ENCODE measurements at regions not wholly inside any gene's neighbourhood (a gene's known extent, or its start where the extent isn't known, plus 50 kb on each side); places are given as distances from the start of the nearest gene placed in this dataset.

DNA sequence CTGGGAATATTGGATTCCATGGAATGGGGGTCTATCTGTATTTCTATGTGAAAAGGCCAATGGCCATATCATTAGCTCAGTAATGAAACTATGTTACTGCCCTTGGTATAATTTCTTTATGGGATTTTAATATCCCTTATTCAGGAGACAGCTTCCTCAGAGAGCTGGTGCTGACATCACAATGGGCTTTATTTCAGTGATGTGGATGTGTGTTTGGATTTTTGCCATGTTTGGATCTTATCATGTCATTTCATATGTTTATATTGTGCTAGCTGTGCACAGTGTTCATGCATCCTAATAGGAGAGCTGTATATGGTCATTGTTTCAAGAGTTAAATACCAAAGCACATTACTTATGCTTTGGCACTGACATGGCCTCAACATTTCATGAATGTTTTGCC lies 806.1 kb upstream of the MAP3K7 start:
- ChIA-PET CTCF (ENCODE audit: partially characterized antibody) (no interaction called here), POLR2A (ENCODE audit: partially characterized antibody) (no interaction called here)
- Histone ChIP-seq H3K27me3 (replicated peaks in 1 of 4; ENCODE audit: control insufficient read depth in 3 of 4, extremely low read depth in 1 of 4, insufficient read depth in 3 of 4, low read length in 3 of 4) (no peaks in the 10 kb centered on the region), H3K18ac (ENCODE audit: extremely low read depth, low read length) (no peak overlapping the region), H3K36me3 (ENCODE audit: control insufficient read depth in 2 of 4, insufficient read depth in 4 of 4, low read length in 3 of 4) (no peaks in the 10 kb centered on the region), H3K9me3 (ENCODE audit: insufficient read depth in 2 of 2, low read depth in 1 of 2, low read length in 1 of 2) (no peaks in the 10 kb centered on the region), H2AFZ (ENCODE audit: low read length) (no peak overlapping the region), H3K56ac (replicated peaks; ENCODE audit: insufficient read length, low read depth, low read length) (no peak overlapping the region), H2BK15ac (ENCODE audit: low read length) (no peak overlapping the region), H2AK5ac (ENCODE audit: low read depth, low read length) (no peak overlapping the region), H3K79me2 (ENCODE audit: control insufficient read depth in 1 of 2, insufficient read depth in 2 of 2, low read length in 2 of 2) (no peaks in the 10 kb centered on the region), H3K27ac (ENCODE audit: low read depth, low read length) (no peak overlapping the region), H4K91ac (replicated peaks; ENCODE audit: insufficient read length, low read length) (no peak overlapping the region), H3K23me2 (ENCODE audit: low read depth, low read length) (no peaks in the 10 kb centered on the region), H4K20me1 (replicated peaks in 1 of 2; ENCODE audit: control insufficient read depth in 1 of 2, insufficient read depth in 2 of 2, low read length in 2 of 2) (no peaks in the 10 kb centered on the region), H3K4me3 (ENCODE audit: extremely low read depth in 1 of 4, insufficient read depth in 2 of 4, low read depth in 3 of 4, low read length in 4 of 4) (no peak overlapping the region), H2BK12ac (ENCODE audit: low read depth, low read length) (no peak overlapping the region), H3K9ac (replicated peaks in 1 of 4; ENCODE audit: extremely low read depth in 1 of 4, low read depth in 3 of 4, low read length in 3 of 4) (no peak overlapping the region), H2BK20ac (ENCODE audit: low read length) (no peak overlapping the region), H3K14ac (ENCODE audit: insufficient read length) (no peak overlapping the region), H3K4me1 (replicated peaks in 1 of 4; ENCODE audit: control insufficient read depth in 3 of 4, insufficient read depth in 4 of 4, low read length in 3 of 4) (no peaks in the 10 kb centered on the region), H4K5ac (ENCODE audit: insufficient read length, low read depth, low read length) (no peak overlapping the region), H3K4ac (replicated peaks; ENCODE audit: insufficient read length, low read depth, low read length) (no peak overlapping the region), H4K8ac (ENCODE audit: extremely low read depth, insufficient read depth, low read length) (no peak overlapping the region), H2BK5ac (ENCODE audit: low read depth, low read length) (no peak overlapping the region), H2BK120ac (replicated peaks; ENCODE audit: low read depth, low read length) (no peak overlapping the region), H3K79me1 (ENCODE audit: low read depth, low read length) (no peaks in the 10 kb centered on the region), H3K4me2 (ENCODE audit: insufficient read depth in 1 of 2, low read depth in 2 of 2, low read length in 2 of 2) (no peak overlapping the region), H3K23ac (ENCODE audit: insufficient read length) (no peak overlapping the region)
- FAIRE-seq (no peak), DNase-seq (ENCODE audit: low read depth in 1 of 2, low spot score in 2 of 2) (no peak)
- TF ChIP-seq USF2 (IDR thresholded peaks at IDR 0.05; ENCODE audit: low read length), result no peak
- TF ChIP-seq ZNF274 (IDR thresholded peaks at IDR 0.05; ENCODE audit: borderline replicate concordance, extremely low read depth, low read length), result no peak
- no peak for TF ChIP-seq SP1 (IDR thresholded peaks at IDR 0.05; ENCODE audit: low read depth, low read length)
- TF ChIP-seq POU5F1 (IDR thresholded peaks at IDR 0.05; ENCODE audit: low read depth, low read length), result no peak
- TF ChIP-seq MAX (IDR thresholded peaks at IDR 0.05), result no peak
- no peak for TF ChIP-seq TBP (IDR thresholded peaks at IDR 0.05; ENCODE audit: low read depth, low read length)
- TF ChIP-seq, protein P1, sequence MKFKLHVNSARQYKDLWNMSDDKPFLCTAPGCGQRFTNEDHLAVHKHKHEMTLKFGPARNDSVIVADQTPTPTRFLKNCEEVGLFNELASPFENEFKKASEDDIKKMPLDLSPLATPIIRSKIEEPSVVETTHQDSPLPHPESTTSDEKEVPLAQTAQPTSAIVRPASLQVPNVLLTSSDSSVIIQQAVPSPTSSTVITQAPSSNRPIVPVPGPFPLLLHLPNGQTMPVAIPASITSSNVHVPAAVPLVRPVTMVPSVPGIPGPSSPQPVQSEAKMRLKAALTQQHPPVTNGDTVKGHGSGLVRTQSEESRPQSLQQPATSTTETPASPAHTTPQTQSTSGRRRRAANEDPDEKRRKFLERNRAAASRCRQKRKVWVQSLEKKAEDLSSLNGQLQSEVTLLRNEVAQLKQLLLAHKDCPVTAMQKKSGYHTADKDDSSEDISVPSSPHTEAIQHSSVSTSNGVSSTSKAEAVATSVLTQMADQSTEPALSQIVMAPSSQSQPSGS (IDR thresholded peaks at IDR 0.05; ENCODE audit: low read length), result no peak
- TF ChIP-seq KDM4A (IDR thresholded peaks at IDR 0.05; ENCODE audit: low read depth, low read length, severe bottlenecking), result no peak
- no peak for TF ChIP-seq POLR2AphosphoS5 (IDR thresholded peaks at IDR 0.05; ENCODE audit: low read depth, low read length)

All from H1 (cell line).